Right lobe of liver (tissue), 4 donors: ENCODE measurements at regions not wholly inside any gene's neighbourhood (a gene's known extent, or its start where the extent isn't known, plus 50 kb on each side); places are given as distances from the start of the nearest gene placed in this dataset.

ENCODE experiments used
- POLR2A ChIP-seq: fragments of 450-650 bp; IDR thresholded peaks from one replicate; pipeline ENCODE4 v1.6.1; 2017; ENCODE audit warnings: antibody characterized with exemption, mild to moderate bottlenecking
- TF ChIP-seq, protein P1 (sequence below), 4 donors: fragments of 200-600 bp in 3 of 4; fragments of 450-650 bp in 1 of 4; IDR thresholded peaks; one replicate each; pipeline versions ENCODE4 v1.5.1 to v1.8.0; 2016 to 2022; ENCODE audit warnings: antibody characterized with exemption in 4 of 4, mild to moderate bottlenecking in 2 of 4
- donor health status: DM: no; HTN: no; CAD: no.
- donor health status: DM: no; HTN: no; CAD: no.
- donor health status: DM: no; HTN: yes; CAD: no.

- TF ChIP-seq POLR2A = no peak
- TF ChIP-seq, protein P1, sequence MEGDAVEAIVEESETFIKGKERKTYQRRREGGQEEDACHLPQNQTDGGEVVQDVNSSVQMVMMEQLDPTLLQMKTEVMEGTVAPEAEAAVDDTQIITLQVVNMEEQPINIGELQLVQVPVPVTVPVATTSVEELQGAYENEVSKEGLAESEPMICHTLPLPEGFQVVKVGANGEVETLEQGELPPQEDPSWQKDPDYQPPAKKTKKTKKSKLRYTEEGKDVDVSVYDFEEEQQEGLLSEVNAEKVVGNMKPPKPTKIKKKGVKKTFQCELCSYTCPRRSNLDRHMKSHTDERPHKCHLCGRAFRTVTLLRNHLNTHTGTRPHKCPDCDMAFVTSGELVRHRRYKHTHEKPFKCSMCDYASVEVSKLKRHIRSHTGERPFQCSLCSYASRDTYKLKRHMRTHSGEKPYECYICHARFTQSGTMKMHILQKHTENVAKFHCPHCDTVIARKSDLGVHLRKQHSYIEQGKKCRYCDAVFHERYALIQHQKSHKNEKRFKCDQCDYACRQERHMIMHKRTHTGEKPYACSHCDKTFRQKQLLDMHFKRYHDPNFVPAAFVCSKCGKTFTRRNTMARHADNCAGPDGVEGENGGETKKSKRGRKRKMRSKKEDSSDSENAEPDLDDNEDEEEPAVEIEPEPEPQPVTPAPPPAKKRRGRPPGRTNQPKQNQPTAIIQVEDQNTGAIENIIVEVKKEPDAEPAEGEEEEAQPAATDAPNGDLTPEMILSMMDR (IDR thresholded peaks at IDR 0.05) = no peak
Observed at GRCh38 chr4:17010426-17011087, 112.1 kb upstream of the LDB2 start.
